Keratinocyte (primary cell): ENCODE measurements at regions not wholly inside any gene's neighbourhood (a gene's known extent, or its start where the extent isn't known, plus 50 kb on each side); places are given as distances from the start of the nearest gene placed in this dataset.

Experiments
- DNase-seq: peaks from one replicate; pipeline ENCODE4 v3.0.0-alpha.2; 2011; ENCODE audit warnings: low read depth, missing footprints, low spot score
- FAIRE-seq: peaks from 2 replicates; lab custom pipeline; 2011; peaks lifted over from hg19 to GRCh38; lab: Jason Lieb, UNC
- H2AFZ ChIP-seq: 2 replicates; pipeline ENCODE4 v1.6.0; 2012; ENCODE audit warnings: low read length, control low read depth, inconsistent platforms; ENCODE audit not compliant: control insufficient read depth
- H3K27ac ChIP-seq: 2 replicates; pipeline ENCODE4 v1.5.1; 2011; ENCODE audit warnings: low read length; ENCODE audit not compliant: control insufficient read depth, insufficient read depth
- H3K27me3 ChIP-seq: 3 replicates; pipeline ENCODE4 v1.6.0; 2011; ENCODE audit warnings: low read length; ENCODE audit not compliant: control insufficient read depth, insufficient read depth; ENCODE audit errors: extremely low read depth
- H3K36me3 ChIP-seq, 2 experiments: 2 replicates in 1 of 2; 3 replicates in 1 of 2; pipeline ENCODE4 v1.5.1; 2011; ENCODE audit warnings: low read length in 2 of 2, mild to moderate bottlenecking in 1 of 2; ENCODE audit not compliant: control insufficient read depth in 2 of 2, insufficient read depth in 2 of 2; ENCODE audit errors: extremely low read depth in 1 of 2
- H3K4me1 ChIP-seq: 3 replicates; pipeline ENCODE4 v1.5.1; 2011; ENCODE audit warnings: low read length; ENCODE audit not compliant: control insufficient read depth, insufficient read depth; ENCODE audit errors: extremely low read depth
- H3K4me2 ChIP-seq: 3 replicates; pipeline ENCODE4 v1.6.0; 2011; ENCODE audit warnings: low read depth, low read length; ENCODE audit not compliant: control insufficient read depth, insufficient read depth; ENCODE audit errors: extremely low read depth
- H3K4me3 ChIP-seq, 3 experiments: fragments of 200-600 bp in 1 of 3; sonication (generic) in 1 of 3; 2 replicates in 2 of 3; 3 replicates in 1 of 3; pipeline ENCODE4 v1.5.1; 2011 to 2016; ENCODE audit warnings: low read length in 3 of 3, mild to moderate bottlenecking in 3 of 3, control low read depth in 2 of 3, inconsistent platforms in 1 of 3, low read depth in 1 of 3, mixed read lengths in 1 of 3, mixed run types in 1 of 3, moderate library complexity in 1 of 3; ENCODE audit not compliant: control insufficient read depth in 2 of 3, insufficient read depth in 2 of 3; ENCODE audit errors: extremely low read depth in 1 of 3
- H3K79me2 ChIP-seq: 2 replicates; pipeline ENCODE4 v1.6.0; 2012; ENCODE audit warnings: low read length; ENCODE audit not compliant: control insufficient read depth, insufficient read depth
- H3K9ac ChIP-seq: 3 replicates; pipeline ENCODE4 v1.6.0; 2011; ENCODE audit warnings: low read length; ENCODE audit not compliant: control insufficient read depth, insufficient read depth; ENCODE audit errors: extremely low read depth
- H3K9me1 ChIP-seq: 3 replicates; pipeline ENCODE4 v1.6.0; 2011; ENCODE audit warnings: low read length; ENCODE audit not compliant: control insufficient read depth, insufficient read depth; ENCODE audit errors: extremely low read depth
- H3K9me3 ChIP-seq: 2 replicates; pipeline ENCODE4 v1.5.1; 2012; ENCODE audit warnings: low read depth, low read length; ENCODE audit not compliant: control insufficient read depth
- H4K20me1 ChIP-seq: 3 replicates; pipeline ENCODE4 v1.6.0; 2011; ENCODE audit warnings: low read length; ENCODE audit not compliant: control insufficient read depth, insufficient read depth; ENCODE audit errors: extremely low read depth
- CTCF ChIP-seq, 3 experiments: IDR thresholded peaks in 1 of 3; conservative IDR thresholded peaks in 1 of 3; optimal IDR thresholded peaks in 1 of 3; 2 replicates in 2 of 3; 3 replicates in 1 of 3; pipeline versions ENCODE3 to v1.5.1; 2011; ENCODE audit warnings: low read length in 3 of 3, mild to moderate bottlenecking in 3 of 3, moderate library complexity in 2 of 3, control low read depth in 1 of 3, inconsistent platforms in 1 of 3; ENCODE audit not compliant: insufficient read depth in 2 of 3; ENCODE audit errors: extremely low read depth in 1 of 3
- EZH2 ChIP-seq: IDR thresholded peaks from one replicate; pipeline ENCODE4 v1.6.1; 2012; ENCODE audit warnings: inconsistent platforms, mild to moderate bottlenecking, low read length, moderate library complexity
- dilution Hi-C: fragments of 300-500 bp; cut with MboI; formaldehyde crosslinking; loops from one replicate; pipeline ENCODE4 v1.7.0; 2020; ENCODE audit warnings: low sequenced_read_pairs; ENCODE audit not compliant: extremely low pct_ligation_motif_present

GRCh38 chr9:2341956-2342355 lies 279.6 kb upstream of the VLDLR start:
- H3K4me3 ChIP-seq: no peak overlapping the region
- FAIRE-seq (peak; percentile 63), DNase-seq (no peak)
- peaks cover 16% of the 10 kb centered on the region for H3K4me1 ChIP-seq
- H3K9ac ChIP-seq: no peak overlapping the region
- H3K27ac ChIP-seq: no peak overlapping the region
- H3K36me3 ChIP-seq: no peaks in the 10 kb centered on the region
- dilution Hi-C loops: no loop called here
- no peaks in the 10 kb centered on the region for H4K20me1 ChIP-seq
- no peak overlapping the region for H3K4me2 ChIP-seq
- H3K79me2 ChIP-seq: no peaks in the 10 kb centered on the region
- H3K27me3 ChIP-seq: no peaks in the 10 kb centered on the region
- TF ChIP-seq CTCF (optimal IDR thresholded peaks at IDR 0.05 in 1 of 3, IDR thresholded peaks at IDR 0.05 in 1 of 3, conservative IDR thresholded peaks at IDR 0.05 in 1 of 3; ENCODE audit: extremely low read depth in 1 of 3, insufficient read depth in 2 of 3, low read length in 3 of 3) (no peak), EZH2 (no peak)
- no peaks in the 10 kb centered on the region for H3K9me1 ChIP-seq
- no peak overlapping the region for H2AFZ ChIP-seq
- no peaks in the 10 kb centered on the region for H3K9me3 ChIP-seq

DNA sequence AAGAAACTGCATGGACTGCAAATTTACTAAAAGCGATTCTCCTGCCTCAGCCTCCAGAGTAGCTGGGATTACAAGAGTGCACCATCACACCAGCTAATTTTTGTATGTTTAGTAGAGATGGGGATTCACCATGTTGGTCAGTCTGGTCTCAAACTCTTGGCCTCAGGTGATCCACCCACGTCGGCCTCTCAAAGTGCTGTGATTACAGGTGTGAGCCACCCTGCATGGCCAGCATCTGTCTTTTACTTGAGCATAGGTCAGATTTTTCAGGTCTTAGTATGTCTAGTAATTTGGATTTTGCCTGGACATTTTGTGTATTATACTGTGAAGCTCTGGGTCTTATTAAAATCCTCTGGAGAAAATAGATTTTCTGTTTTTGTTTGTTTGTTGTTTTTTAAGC lies 277.8 kb upstream of the VLDLR start:
- Histone ChIP-seq H3K27ac (no peak overlapping the region), H3K27me3 (no peaks in the 10 kb centered on the region), H3K4me3 (no peak overlapping the region), H3K79me2 (no peaks in the 10 kb centered on the region), H3K9me3 (no peaks in the 10 kb centered on the region), H2AFZ (no peak overlapping the region), H4K20me1 (no peaks in the 10 kb centered on the region), H3K4me2 (no peak overlapping the region), H3K9me1 (no peaks in the 10 kb centered on the region), H3K36me3 (no peaks in the 10 kb centered on the region), H3K4me1 (peaks cover 16% of the 10 kb centered on the region), H3K9ac (no peak overlapping the region)
- dilution Hi-C loops: no loop called here
- DNase-seq: no peak
- FAIRE-seq: no peak
- TF ChIP-seq EZH2 (no peak), CTCF (optimal IDR thresholded peaks at IDR 0.05 in 1 of 3, IDR thresholded peaks at IDR 0.05 in 1 of 3, conservative IDR thresholded peaks at IDR 0.05 in 1 of 3; ENCODE audit: extremely low read depth in 1 of 3, insufficient read depth in 2 of 3, low read length in 3 of 3) (no peak)
